Transverse colon (tissue), 4 donors: ENCODE measurements at regions not wholly inside any gene's neighbourhood (a gene's known extent, or its start where the extent isn't known, plus 50 kb on each side); places are given as distances from the start of the nearest gene placed in this dataset.
"Not testable (repeated sequence)": the region's sequence is repeated elsewhere in the genome, so short reads cannot be mapped to it uniquely, and the experiment has no call there.

Source experiments
- DNase-seq: peaks from one replicate; pipeline ENCODE4 v3.0.0-alpha.2; 2019
- H3K27ac ChIP-seq, 4 donors: fragments of 200-600 bp; sonication (generic); 2 replicates each; pipeline ENCODE4 v1.5.1; 2016 to 2018; ENCODE audit warnings: inconsistent platforms in 4 of 4
- H3K27me3 ChIP-seq: fragments of 200-600 bp; sonication (generic); 2 replicates; pipeline ENCODE4 v1.5.1; 2017; ENCODE audit warnings: inconsistent platforms
- H3K36me3 ChIP-seq, 4 donors: fragments of 200-600 bp; sonication (generic); 2 replicates each; pipeline ENCODE4 v1.5.1; 2017 to 2019; ENCODE audit warnings: inconsistent platforms in 4 of 4
- H3K4me1 ChIP-seq, 4 donors: fragments of 200-600 bp; sonication (generic); 2 replicates each; pipeline ENCODE4 v1.5.1; 2017 to 2020; ENCODE audit warnings: inconsistent platforms in 4 of 4
- H3K4me3 ChIP-seq, 4 donors: fragments of 200-600 bp; sonication (generic); 1 replicate in 1 of 4; 2 replicates in 3 of 4; pipeline versions ENCODE4 v1.5.1 to v1.6.1; 2017 to 2019; ENCODE audit warnings: inconsistent platforms in 4 of 4
- H3K9me3 ChIP-seq, 2 donors: fragments of 200-600 bp; sonication (generic); 2 replicates each; pipeline ENCODE4 v1.5.1; 2017 to 2019; ENCODE audit warnings: inconsistent platforms in 2 of 2
- CTCF ChIP-seq, 5 experiments: fragments of 200-600 bp in 3 of 5; fragments of 450-650 bp in 2 of 5; sonication (generic) in 3 of 5; IDR thresholded peaks; 1 replicate in 2 of 5; 2 replicates in 3 of 5; pipeline ENCODE4 v1.5.1; 2016 to 2017; ENCODE audit warnings: antibody characterized with exemption in 5 of 5, inconsistent platforms in 3 of 5, mild to moderate bottlenecking in 2 of 5, moderate library complexity in 1 of 5
- EP300 ChIP-seq: sonication (generic); formaldehyde crosslinking; IDR thresholded peaks from one replicate; pipeline ENCODE4 v1.6.1; 2017; ENCODE audit warnings: antibody characterized with exemption, low read depth
- POLR2A ChIP-seq: fragments of 450-650 bp; IDR thresholded peaks from one replicate; pipeline ENCODE4 v1.6.1; 2016; ENCODE audit warnings: antibody characterized with exemption, mild to moderate bottlenecking, moderate library complexity
- POLR2AphosphoS5 ChIP-seq, 3 donors: sonication (generic); formaldehyde crosslinking; IDR thresholded peaks; one replicate each; pipeline ENCODE4 v1.6.1; 2016; ENCODE audit warnings: antibody characterized with exemption in 3 of 3
- WGBS, 2 donors: methylation state at CpG; one replicate each; pipeline ENCODE4 v1.1.5; 2018; ENCODE audit warnings: low coverage in 1 of 2; 5-methylcytosine and 5-hydroxymethylcytosine counted together
- in situ Hi-C, 4 donors: fragments of 200-750 bp; cut with MboI; loops; one replicate each; pipeline versions ENCODE4 v1.15.0 to v1.15.1; 2017; ENCODE audit warnings: low sequenced_read_pairs in 3 of 4, low pct_ligation_motif_present in 1 of 4, low pct_unique_long_range_greater_than_20kb in 1 of 4
- intact Hi-C: fragments of 100-400 bp; cut with DNase I; formaldehyde crosslinking; loops from one replicate; pipeline ENCODE4 v1.15.1; 2023; ENCODE audit warnings: low total_unique reads

- TF ChIP-seq CTCF (IDR thresholded peaks at IDR 0.05) (no peak), POLR2A (no peak), POLR2AphosphoS5 (IDR thresholded peaks at IDR 0.05) (no peak), EP300 (no peak)
- intact Hi-C loops (no loop called here), in situ Hi-C loops (no loop called here)
- no peak for DNase-seq
- no peaks in the 10 kb centered on the region for H3K27me3 ChIP-seq
- H3K9me3 ChIP-seq = no peaks in the 10 kb centered on the region
- 40 to 80% methylated on average over 1 to 2 of the region's 2 CpGs for WGBS, 2 donors
- H3K27ac ChIP-seq = no peak overlapping the region
- H3K4me1 ChIP-seq = no peaks in the 10 kb centered on the region
- no peak overlapping the region for H3K4me3 ChIP-seq
- no peaks in the 10 kb centered on the region for H3K36me3 ChIP-seq
Observed at GRCh38 chr3:34155666-34156065, 357.2 kb downstream of the PDCD6IP start.

- Histone ChIP-seq H3K27ac (no peak overlapping the region), H3K27me3 (no peaks in the 10 kb centered on the region), H3K4me3 (no peak overlapping the region), H3K4me1 (no peaks in the 10 kb centered on the region), H3K36me3 (no peaks in the 10 kb centered on the region), H3K9me3 (no peaks in the 10 kb centered on the region)
- TF ChIP-seq EP300 (no peak), POLR2AphosphoS5 (IDR thresholded peaks at IDR 0.05) (no peak), CTCF (IDR thresholded peaks at IDR 0.05) (no peak), POLR2A (no peak)
- no peak for DNase-seq
- intact Hi-C loops (no loop called here), in situ Hi-C loops (no loop called here)
Observed at GRCh38 chr3:34157491-34157890, 359.1 kb downstream of the PDCD6IP start.

- no peak for DNase-seq
- intact Hi-C loops = no loop called here
- no peaks in the 10 kb centered on the region for H3K4me1 ChIP-seq
- H3K27me3 ChIP-seq = no peaks in the 10 kb centered on the region
- WGBS, 2 donors = 67 to 80% methylated on average over 4 of the region's 4 CpGs
- no peaks in the 10 kb centered on the region for H3K9me3 ChIP-seq
- no peaks in the 10 kb centered on the region for H3K36me3 ChIP-seq
- no peak for TF ChIP-seq EP300
- no peak for TF ChIP-seq POLR2AphosphoS5 (IDR thresholded peaks at IDR 0.05)
- no peak for TF ChIP-seq POLR2A
- no peak for TF ChIP-seq CTCF (IDR thresholded peaks at IDR 0.05)
- in situ Hi-C loops = no loop called here
- H3K4me3 ChIP-seq = no peak overlapping the region
- no peak overlapping the region for H3K27ac ChIP-seq
Observed at GRCh38 chr3:34159613-34160420, 361.4 kb downstream of the PDCD6IP start.

GRCh38 chr3:34169636-34170035 lies 371.2 kb downstream of the PDCD6IP start:
- H3K4me3 ChIP-seq, H3K27ac ChIP-seq, H3K9me3 ChIP-seq, DNase-seq, H3K36me3 ChIP-seq, H3K4me1 ChIP-seq, H3K27me3 ChIP-seq, intact Hi-C loops, in situ Hi-C loops: not testable (repeated sequence)
- 91 to 98% methylated on average over 8 of the region's 8 CpGs for WGBS, 2 donors

GRCh38 chr3:34174740-34175139 lies 376.3 kb downstream of the PDCD6IP start:
- intact Hi-C loops = no loop called here
- no peak for TF ChIP-seq POLR2A
- no peak for TF ChIP-seq CTCF (IDR thresholded peaks at IDR 0.05)
- no peak for TF ChIP-seq POLR2AphosphoS5 (IDR thresholded peaks at IDR 0.05)
- TF ChIP-seq EP300 = no peak
- Histone ChIP-seq H3K36me3 (no peaks in the 10 kb centered on the region), H3K27me3 (no peaks in the 10 kb centered on the region), H3K27ac (no peak overlapping the region), H3K4me1 (no peaks in the 10 kb centered on the region), H3K4me3 (no peak overlapping the region), H3K9me3 (no peaks in the 10 kb centered on the region)
- in situ Hi-C loops = no loop called here
- no peak for DNase-seq
